ENCODE measurements at regions not wholly inside any gene's neighbourhood (a gene's known extent, or its start where the extent isn't known, plus 50 kb on each side); places are given as distances from the start of the nearest gene placed in this dataset.

DNA sequence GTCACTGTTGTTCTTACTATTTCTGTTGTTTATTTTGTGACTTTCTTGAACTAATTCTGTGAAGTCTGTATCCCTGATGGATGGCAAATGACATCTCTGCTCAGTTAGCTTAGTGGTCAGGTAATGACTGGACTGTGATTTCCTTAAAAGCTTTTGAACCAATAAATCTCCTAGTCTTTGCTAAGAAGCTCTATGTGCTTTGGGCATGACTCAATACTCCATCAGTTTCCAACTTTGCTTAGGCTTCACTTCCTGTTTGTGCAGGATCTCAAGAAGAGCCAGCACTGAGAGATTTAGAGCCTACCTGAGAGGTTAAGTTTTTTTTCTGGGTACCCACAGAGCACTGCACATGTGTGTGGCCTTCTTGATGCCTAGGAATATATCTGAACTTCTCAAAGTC is 329.7 kb upstream of the HTR2A start:
- TF ChIP-seq, protein P1, sequence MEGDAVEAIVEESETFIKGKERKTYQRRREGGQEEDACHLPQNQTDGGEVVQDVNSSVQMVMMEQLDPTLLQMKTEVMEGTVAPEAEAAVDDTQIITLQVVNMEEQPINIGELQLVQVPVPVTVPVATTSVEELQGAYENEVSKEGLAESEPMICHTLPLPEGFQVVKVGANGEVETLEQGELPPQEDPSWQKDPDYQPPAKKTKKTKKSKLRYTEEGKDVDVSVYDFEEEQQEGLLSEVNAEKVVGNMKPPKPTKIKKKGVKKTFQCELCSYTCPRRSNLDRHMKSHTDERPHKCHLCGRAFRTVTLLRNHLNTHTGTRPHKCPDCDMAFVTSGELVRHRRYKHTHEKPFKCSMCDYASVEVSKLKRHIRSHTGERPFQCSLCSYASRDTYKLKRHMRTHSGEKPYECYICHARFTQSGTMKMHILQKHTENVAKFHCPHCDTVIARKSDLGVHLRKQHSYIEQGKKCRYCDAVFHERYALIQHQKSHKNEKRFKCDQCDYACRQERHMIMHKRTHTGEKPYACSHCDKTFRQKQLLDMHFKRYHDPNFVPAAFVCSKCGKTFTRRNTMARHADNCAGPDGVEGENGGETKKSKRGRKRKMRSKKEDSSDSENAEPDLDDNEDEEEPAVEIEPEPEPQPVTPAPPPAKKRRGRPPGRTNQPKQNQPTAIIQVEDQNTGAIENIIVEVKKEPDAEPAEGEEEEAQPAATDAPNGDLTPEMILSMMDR (conservative IDR thresholded peaks at IDR 0.05) = no peak
- TF ChIP-seq ZFX (IDR thresholded peaks at IDR 0.05) = no peak

Data from C4-2B (cell line).